ENCODE measurements at regions not wholly inside any gene's neighbourhood (a gene's known extent, or its start where the extent isn't known, plus 50 kb on each side); places are given as distances from the start of the nearest gene placed in this dataset.

GRCh38 chr6:117075218-117075617, 190.1 kb upstream of the VGLL2 start:
- TF ChIP-seq CTCF (IDR thresholded peaks at IDR 0.05; ENCODE audit: low read depth, low read length): no peak
- no peak for TF ChIP-seq EZH2phosphoT487 (IDR thresholded peaks at IDR 0.05; ENCODE audit: low read depth)
